ENCODE measurements at regions not wholly inside any gene's neighbourhood (a gene's known extent, or its start where the extent isn't known, plus 50 kb on each side); places are given as distances from the start of the nearest gene placed in this dataset.

- TF ChIP-seq CTCF (conservative IDR thresholded peaks at IDR 0.05) (no peak), ZFX (IDR thresholded peaks at IDR 0.05) (no peak)
Observed at GRCh38 chr18:54714851-54715250, 113.4 kb upstream of the RAB27B start.
